Right atrium auricular region (tissue), 2 donors: ENCODE measurements at regions not wholly inside any gene's neighbourhood (a gene's known extent, or its start where the extent isn't known, plus 50 kb on each side); places are given as distances from the start of the nearest gene placed in this dataset.

Source experiments
- DNase-seq: peaks from one replicate; pipeline ENCODE4 v3.0.0-alpha.2; 2019; ENCODE audit warnings: low spot score
- H3K27ac ChIP-seq, 2 donors: fragments of 200-600 bp; sonication (generic); 1 replicate in 1 of 2; 2 replicates in 1 of 2; pipeline ENCODE4 v1.5.1; 2016 to 2019
- H3K27me3 ChIP-seq, 2 donors: fragments of 200-600 bp; sonication (generic); one replicate each; pipeline versions ENCODE4 v1.5.1 to v1.6.0; 2017 to 2019
- H3K36me3 ChIP-seq: fragments of 200-600 bp; sonication (generic); one replicate; pipeline ENCODE4 v1.5.1; 2016
- H3K4me1 ChIP-seq, 2 donors: fragments of 200-600 bp; sonication (generic); one replicate each; pipeline versions ENCODE4 v1.5.1 to v1.6.0; 2017 to 2019
- H3K4me3 ChIP-seq, 2 donors: fragments of 200-600 bp; sonication (generic); 1 replicate in 1 of 2; 2 replicates in 1 of 2; pipeline ENCODE4 v1.5.1; 2017 to 2019; ENCODE audit warnings: mild to moderate bottlenecking in 1 of 2, moderate library complexity in 1 of 2
- H3K9me3 ChIP-seq, 2 donors: fragments of 200-600 bp; sonication (generic); one replicate each; pipeline ENCODE4 v1.5.1; 2019
- CTCF ChIP-seq, 2 donors: fragments of 200-600 bp; sonication (generic); IDR thresholded peaks; one replicate each; pipeline ENCODE4 v1.5.1; 2019; ENCODE audit warnings: antibody characterized with exemption in 2 of 2

- no peak overlapping the region for H3K27ac ChIP-seq
- H3K27me3 ChIP-seq, result no peaks in the 10 kb centered on the region
- no peak for TF ChIP-seq CTCF (IDR thresholded peaks at IDR 0.05)
- no peak for DNase-seq
- H3K4me3 ChIP-seq, result no peak overlapping the region
- H3K4me1 ChIP-seq, result no peaks in the 10 kb centered on the region
- no peaks in the 10 kb centered on the region for H3K36me3 ChIP-seq
- no peaks in the 10 kb centered on the region for H3K9me3 ChIP-seq
Observed at GRCh38 chr9:13548535-13548934, 269.0 kb upstream of the MPDZ start.

GRCh38 chr9:13535141-13535540 is 255.6 kb upstream of the MPDZ start:
- no peak for DNase-seq
- no peaks in the 10 kb centered on the region for H3K36me3 ChIP-seq
- peaks cover 0 to 6% of the 10 kb centered on the region in 2 donors for H3K4me1 ChIP-seq
- H3K27me3 ChIP-seq, result no peaks in the 10 kb centered on the region
- H3K27ac ChIP-seq, result no peak overlapping the region
- TF ChIP-seq CTCF (IDR thresholded peaks at IDR 0.05), result no peak
- H3K9me3 ChIP-seq, result peaks cover 0 to 10% of the 10 kb centered on the region in 2 donors
- no peak overlapping the region for H3K4me3 ChIP-seq

- peaks cover 0 to 10% of the 10 kb centered on the region in 2 donors for H3K9me3 ChIP-seq
- no peaks in the 10 kb centered on the region for H3K27me3 ChIP-seq
- peaks cover 0 to 6% of the 10 kb centered on the region in 2 donors for H3K4me1 ChIP-seq
- H3K4me3 ChIP-seq, result no peak overlapping the region
- no peak for TF ChIP-seq CTCF (IDR thresholded peaks at IDR 0.05)
- no peak overlapping the region for H3K27ac ChIP-seq
- no peaks in the 10 kb centered on the region for H3K36me3 ChIP-seq
- DNase-seq, result no peak
Observed at GRCh38 chr9:13534006-13534405, 254.5 kb upstream of the MPDZ start.

GRCh38 chr9:13532407-13532806 is 252.9 kb upstream of the MPDZ start:
- Histone ChIP-seq H3K27ac (no peak overlapping the region), H3K36me3 (no peaks in the 10 kb centered on the region), H3K27me3 (no peaks in the 10 kb centered on the region), H3K9me3 (peaks cover 0 to 10% of the 10 kb centered on the region in 2 donors), H3K4me1 (peaks cover 0 to 6% of the 10 kb centered on the region in 2 donors), H3K4me3 (no peak overlapping the region)
- no peak for TF ChIP-seq CTCF (IDR thresholded peaks at IDR 0.05)
- DNase-seq, result no peak

GRCh38 chr9:13529321-13530104 is 250.0 kb upstream of the MPDZ start:
- H3K9me3 ChIP-seq, result peaks cover 0 to 10% of the 10 kb centered on the region in 2 donors
- no peak overlapping the region for H3K4me3 ChIP-seq
- H3K27me3 ChIP-seq, result no peaks in the 10 kb centered on the region
- no peak overlapping the region for H3K27ac ChIP-seq
- H3K36me3 ChIP-seq, result no peaks in the 10 kb centered on the region
- TF ChIP-seq CTCF (IDR thresholded peaks at IDR 0.05), result no peak
- DNase-seq, result no peak
- H3K4me1 ChIP-seq, result peaks cover 0 to 6% of the 10 kb centered on the region in 2 donors

GRCh38 chr9:13524245-13524644 is 244.8 kb upstream of the MPDZ start:
- H3K36me3 ChIP-seq, result no peaks in the 10 kb centered on the region
- peaks cover 0 to 7% of the 10 kb centered on the region in 2 donors for H3K4me1 ChIP-seq
- no peak overlapping the region for H3K27ac ChIP-seq
- no peaks in the 10 kb centered on the region for H3K9me3 ChIP-seq
- no peak for DNase-seq
- TF ChIP-seq CTCF (IDR thresholded peaks at IDR 0.05), result no peak
- no peaks in the 10 kb centered on the region for H3K27me3 ChIP-seq
- no peak overlapping the region for H3K4me3 ChIP-seq
